DND-41 (cell line): ENCODE measurements at regions not wholly inside any gene's neighbourhood (a gene's known extent, or its start where the extent isn't known, plus 50 kb on each side); places are given as distances from the start of the nearest gene placed in this dataset.

Experiments used
- EZH2 ChIP-seq: IDR thresholded peaks from 3 replicates; pipeline ENCODE4 v1.6.1; 2012; ENCODE audit warnings: borderline replicate concordance, low read depth, mild to moderate bottlenecking, moderate library complexity, low read length, inconsistent platforms; ENCODE audit not compliant: severe bottlenecking
- TF ChIP-seq, protein P1 (sequence below): IDR thresholded peaks from 2 replicates; pipeline ENCODE4 v1.5.1; 2012; ENCODE audit warnings: borderline replicate concordance, low read length, moderate library complexity, mild to moderate bottlenecking; ENCODE audit not compliant: poor library complexity, severe bottlenecking; ENCODE audit errors: extremely low read depth

GRCh38 chr17:73986641-73987177 is 216.8 kb upstream of the RPL38 start:
- TF ChIP-seq, protein P1, sequence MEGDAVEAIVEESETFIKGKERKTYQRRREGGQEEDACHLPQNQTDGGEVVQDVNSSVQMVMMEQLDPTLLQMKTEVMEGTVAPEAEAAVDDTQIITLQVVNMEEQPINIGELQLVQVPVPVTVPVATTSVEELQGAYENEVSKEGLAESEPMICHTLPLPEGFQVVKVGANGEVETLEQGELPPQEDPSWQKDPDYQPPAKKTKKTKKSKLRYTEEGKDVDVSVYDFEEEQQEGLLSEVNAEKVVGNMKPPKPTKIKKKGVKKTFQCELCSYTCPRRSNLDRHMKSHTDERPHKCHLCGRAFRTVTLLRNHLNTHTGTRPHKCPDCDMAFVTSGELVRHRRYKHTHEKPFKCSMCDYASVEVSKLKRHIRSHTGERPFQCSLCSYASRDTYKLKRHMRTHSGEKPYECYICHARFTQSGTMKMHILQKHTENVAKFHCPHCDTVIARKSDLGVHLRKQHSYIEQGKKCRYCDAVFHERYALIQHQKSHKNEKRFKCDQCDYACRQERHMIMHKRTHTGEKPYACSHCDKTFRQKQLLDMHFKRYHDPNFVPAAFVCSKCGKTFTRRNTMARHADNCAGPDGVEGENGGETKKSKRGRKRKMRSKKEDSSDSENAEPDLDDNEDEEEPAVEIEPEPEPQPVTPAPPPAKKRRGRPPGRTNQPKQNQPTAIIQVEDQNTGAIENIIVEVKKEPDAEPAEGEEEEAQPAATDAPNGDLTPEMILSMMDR, result no peak
- no peak for TF ChIP-seq EZH2
